CD8-positive, alpha-beta memory T cell (primary cell): ENCODE measurements at regions not wholly inside any gene's neighbourhood (a gene's known extent, or its start where the extent isn't known, plus 50 kb on each side); places are given as distances from the start of the nearest gene placed in this dataset.

Experiments
- CTCF ChIA-PET: fragments of 350-600 bp; sonication (Branson Sonifier 250); formaldehyde crosslinking; loops from one replicate; lab custom pipeline; 2021; ENCODE audit warnings: antibody characterized with exemption; lab: Charles Lee
- POLR2A ChIA-PET: fragments of 350-600 bp; sonication (Branson Sonifier 250); formaldehyde crosslinking; loops from one replicate; lab custom pipeline; 2021; ENCODE audit warnings: antibody characterized with exemption; lab: Charles Lee
- DNase-seq, 5 donors: peaks; one replicate each; pipeline versions ENCODE4 v3.0.0 to v3.0.0-alpha.2; 2020 to 2022; ENCODE audit warnings: mixed read lengths in 1 of 5
- H3K27ac ChIP-seq: one replicate; pipeline ENCODE4 v1.7.0; 2013; ENCODE audit warnings: low read depth, mild to moderate bottlenecking, low read length, moderate library complexity
- H3K27me3 ChIP-seq: 2 replicates; pipeline ENCODE4 v1.7.0; 2013; ENCODE audit warnings: low read length, mild to moderate bottlenecking; ENCODE audit not compliant: insufficient read depth, poor library complexity, severe bottlenecking
- H3K36me3 ChIP-seq: 2 replicates; pipeline ENCODE4 v1.7.0; 2013; ENCODE audit warnings: mild to moderate bottlenecking, low read length, moderate library complexity; ENCODE audit not compliant: insufficient read depth
- H3K4me1 ChIP-seq: 2 replicates; pipeline ENCODE4 v1.7.0; 2013; ENCODE audit warnings: mild to moderate bottlenecking, low read length, moderate library complexity; ENCODE audit not compliant: insufficient read depth
- H3K4me3 ChIP-seq: 2 replicates; pipeline ENCODE4 v1.7.0; 2013; ENCODE audit warnings: mild to moderate bottlenecking, low read length
- H3K9me3 ChIP-seq: 2 replicates; pipeline ENCODE4 v1.7.0; 2013; ENCODE audit warnings: mild to moderate bottlenecking, low read length
- H3K27ac Mint-ChIP-seq, 8 donors: one replicate each; pipeline ENCODE4 v1.8.0; 2020 to 2021; ENCODE audit warnings: mixed read lengths in 8 of 8, mild to moderate bottlenecking in 6 of 8, inconsistent platforms in 3 of 8, moderate library complexity in 3 of 8
- H3K27me3 Mint-ChIP-seq, 2 donors: one replicate each; pipeline ENCODE4 v1.8.0; 2020 to 2021; ENCODE audit warnings: mixed read lengths in 2 of 2, mild to moderate bottlenecking in 1 of 2, moderate library complexity in 1 of 2
- H3K36me3 Mint-ChIP-seq, 3 donors: one replicate each; pipeline ENCODE4 v1.8.0; 2020 to 2021; ENCODE audit warnings: mixed read lengths in 3 of 3, inconsistent platforms in 1 of 3, mild to moderate bottlenecking in 1 of 3
- H3K4me1 Mint-ChIP-seq, 3 donors: one replicate each; pipeline ENCODE4 v1.8.0; 2020 to 2021; ENCODE audit warnings: mixed read lengths in 3 of 3, inconsistent platforms in 1 of 3, mild to moderate bottlenecking in 1 of 3
- H3K4me3 Mint-ChIP-seq, 7 donors: one replicate each; pipeline ENCODE4 v1.8.0; 2020 to 2021; ENCODE audit warnings: mixed read lengths in 7 of 7, mild to moderate bottlenecking in 6 of 7, moderate library complexity in 4 of 7, inconsistent platforms in 2 of 7
- H3K9me3 Mint-ChIP-seq, 5 donors: one replicate each; pipeline ENCODE4 v1.8.0; 2020 to 2022; ENCODE audit warnings: mixed read lengths in 5 of 5, mild to moderate bottlenecking in 3 of 5, moderate library complexity in 2 of 5, inconsistent platforms in 1 of 5

- H3K36me3 ChIP-seq, result no peaks in the 10 kb centered on the region
- ChIA-PET POLR2A (no interaction called here), CTCF (no interaction called here)
- peak in 1 of 5 donors; percentile 25 for DNase-seq
- H3K4me1 ChIP-seq, result no peaks in the 10 kb centered on the region
- H3K36me3 Mint-ChIP-seq, result no peaks in the 10 kb centered on the region
- H3K27ac ChIP-seq, result no peak overlapping the region
- no peaks in the 10 kb centered on the region for H3K9me3 Mint-ChIP-seq
- peaks cover 0 to 7% of the 10 kb centered on the region in 2 donors for H3K27me3 Mint-ChIP-seq
- H3K27me3 ChIP-seq, result no peaks in the 10 kb centered on the region
- H3K4me1 Mint-ChIP-seq, result no peaks in the 10 kb centered on the region
- H3K27ac Mint-ChIP-seq, result no peak overlapping the region
- no peak overlapping the region for H3K4me3 ChIP-seq
- no peaks in the 10 kb centered on the region for H3K9me3 ChIP-seq
- H3K4me3 Mint-ChIP-seq, result peak overlapping the region in 1 of 7 donors; percentile 5
These were observed 279.0 kb downstream of the CTTN start for GRCh38 chr11:70677232-70677916.

GRCh38 chr11:70678931-70679900, 280.9 kb downstream of the CTTN start:
- H3K9me3 Mint-ChIP-seq, result no peaks in the 10 kb centered on the region
- ChIA-PET CTCF (no interaction called here), POLR2A (no interaction called here)
- no peaks in the 10 kb centered on the region for H3K9me3 ChIP-seq
- H3K4me1 Mint-ChIP-seq, result no peaks in the 10 kb centered on the region
- no peaks in the 10 kb centered on the region for H3K36me3 Mint-ChIP-seq
- H3K4me3 Mint-ChIP-seq, result no peak overlapping the region
- H3K27ac ChIP-seq, result no peak overlapping the region
- DNase-seq, result no peak
- H3K27me3 Mint-ChIP-seq, result peaks cover 0 to 5% of the 10 kb centered on the region in 2 donors
- H3K4me3 ChIP-seq, result no peak overlapping the region
- no peak overlapping the region for H3K27ac Mint-ChIP-seq
- H3K27me3 ChIP-seq, result no peaks in the 10 kb centered on the region
- no peaks in the 10 kb centered on the region for H3K36me3 ChIP-seq
- no peaks in the 10 kb centered on the region for H3K4me1 ChIP-seq

GRCh38 chr11:70680781-70681281, 282.5 kb downstream of the CTTN start:
- H3K4me3 ChIP-seq, result no peak overlapping the region
- H3K36me3 Mint-ChIP-seq, result no peaks in the 10 kb centered on the region
- H3K4me3 Mint-ChIP-seq, result no peak overlapping the region
- no peak overlapping the region for H3K27ac ChIP-seq
- no peaks in the 10 kb centered on the region for H3K4me1 ChIP-seq
- H3K4me1 Mint-ChIP-seq, result no peaks in the 10 kb centered on the region
- H3K9me3 Mint-ChIP-seq, result peaks cover 0 to 2% (median 0%) of the 10 kb centered on the region in 5 donors
- H3K9me3 ChIP-seq, result no peaks in the 10 kb centered on the region
- ChIA-PET CTCF (no interaction called here), POLR2A (no interaction called here)
- peaks cover 0 to 4% of the 10 kb centered on the region in 2 donors for H3K27me3 Mint-ChIP-seq
- DNase-seq, result peak in 1 of 5 donors; percentile 30
- H3K36me3 ChIP-seq, result no peaks in the 10 kb centered on the region
- no peak overlapping the region for H3K27ac Mint-ChIP-seq
- H3K27me3 ChIP-seq, result no peaks in the 10 kb centered on the region

GRCh38 chr11:70682056-70682455, 283.7 kb downstream of the CTTN start:
- Mint-ChIP-seq H3K4me3 (no peak overlapping the region), H3K36me3 (no peaks in the 10 kb centered on the region), H3K4me1 (no peaks in the 10 kb centered on the region), H3K27ac (peak overlapping the region in 1 of 8 donors; percentile 64), H3K27me3 (peaks cover 2 to 3% of the 10 kb centered on the region in 2 donors), H3K9me3 (peaks cover 0 to 4% (median 0%) of the 10 kb centered on the region in 5 donors)
- no peaks in the 10 kb centered on the region for H3K9me3 ChIP-seq
- ChIA-PET CTCF (no interaction called here), POLR2A (no interaction called here)
- H3K4me3 ChIP-seq, result no peak overlapping the region
- no peaks in the 10 kb centered on the region for H3K27me3 ChIP-seq
- peak in 1 of 5 donors; percentile 26 for DNase-seq
- no peaks in the 10 kb centered on the region for H3K36me3 ChIP-seq
- H3K27ac ChIP-seq, result no peak overlapping the region
- no peaks in the 10 kb centered on the region for H3K4me1 ChIP-seq

- Histone ChIP-seq H3K9me3 (no peaks in the 10 kb centered on the region), H3K4me1 (no peaks in the 10 kb centered on the region), H3K27me3 (no peaks in the 10 kb centered on the region), H3K4me3 (no peak overlapping the region), H3K36me3 (no peaks in the 10 kb centered on the region), H3K27ac (no peak overlapping the region)
- Mint-ChIP-seq H3K27me3 (peaks cover 2 to 4% of the 10 kb centered on the region in 2 donors), H3K4me3 (no peak overlapping the region), H3K27ac (no peak overlapping the region), H3K4me1 (no peaks in the 10 kb centered on the region), H3K36me3 (no peaks in the 10 kb centered on the region), H3K9me3 (peaks cover 0 to 4% (median 0%) of the 10 kb centered on the region in 5 donors)
- ChIA-PET POLR2A (no interaction called here), CTCF (no interaction called here)
- peak in 1 of 5 donors; percentile 5 for DNase-seq
These were observed 284.4 kb downstream of the CTTN start for GRCh38 chr11:70682760-70683159.

DNA sequence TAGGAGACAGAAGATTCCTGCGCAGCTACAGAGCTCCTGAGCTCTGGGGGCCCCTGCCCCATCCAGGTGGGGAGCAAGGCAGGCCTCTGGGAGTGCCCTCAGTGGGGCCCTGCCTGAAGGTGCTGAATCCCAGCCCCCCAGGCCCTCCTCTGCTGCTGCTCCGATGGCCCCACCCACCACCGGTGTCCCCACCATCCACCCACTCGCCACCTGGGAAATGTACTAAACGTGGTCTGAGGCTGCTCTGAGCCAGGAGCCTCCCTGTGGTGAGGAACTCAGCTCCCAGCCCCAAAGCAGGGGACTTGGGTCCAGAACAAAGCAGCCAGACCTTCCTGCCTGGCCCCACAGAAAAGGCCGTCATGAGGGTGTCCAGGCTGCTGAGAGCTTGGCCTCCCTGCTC, 289.4 kb downstream of the CTTN start:
- CTCF ChIA-PET, result no interaction called here
- peaks cover 0 to 10% (median 0%) of the 10 kb centered on the region in 5 donors for H3K9me3 Mint-ChIP-seq
- POLR2A ChIA-PET, result no interaction called here
- Histone ChIP-seq H3K36me3 (no peaks in the 10 kb centered on the region), H3K27me3 (no peaks in the 10 kb centered on the region), H3K4me3 (no peak overlapping the region), H3K27ac (no peak overlapping the region), H3K4me1 (no peaks in the 10 kb centered on the region), H3K9me3 (no peaks in the 10 kb centered on the region)
- H3K4me1 Mint-ChIP-seq, result no peaks in the 10 kb centered on the region
- peaks cover 3 to 4% of the 10 kb centered on the region in 2 donors for H3K27me3 Mint-ChIP-seq
- H3K4me3 Mint-ChIP-seq, result no peak overlapping the region
- peak in 1 of 5 donors; percentile 17 for DNase-seq
- no peak overlapping the region for H3K27ac Mint-ChIP-seq
- no peaks in the 10 kb centered on the region for H3K36me3 Mint-ChIP-seq

GRCh38 chr11:70688142-70688541, 289.8 kb downstream of the CTTN start:
- Mint-ChIP-seq H3K27me3 (peaks cover 3 to 8% of the 10 kb centered on the region in 2 donors), H3K4me3 (no peak overlapping the region), H3K27ac (no peak overlapping the region), H3K4me1 (no peaks in the 10 kb centered on the region), H3K9me3 (peaks cover 0 to 10% (median 0%) of the 10 kb centered on the region in 5 donors), H3K36me3 (no peaks in the 10 kb centered on the region)
- POLR2A ChIA-PET, result no interaction called here
- Histone ChIP-seq H3K9me3 (no peaks in the 10 kb centered on the region), H3K36me3 (no peaks in the 10 kb centered on the region), H3K27me3 (no peaks in the 10 kb centered on the region), H3K4me3 (no peak overlapping the region), H3K4me1 (no peaks in the 10 kb centered on the region), H3K27ac (no peak overlapping the region)
- DNase-seq, result peak in 1 of 5 donors; percentile 8
- CTCF ChIA-PET, result no interaction called here

GRCh38 chr11:70689764-70690163, 291.4 kb downstream of the CTTN start:
- Histone ChIP-seq H3K36me3 (no peaks in the 10 kb centered on the region), H3K4me1 (no peaks in the 10 kb centered on the region), H3K9me3 (no peaks in the 10 kb centered on the region), H3K27ac (no peak overlapping the region), H3K27me3 (no peaks in the 10 kb centered on the region), H3K4me3 (no peak overlapping the region)
- DNase-seq, result no peak
- no peak overlapping the region for H3K4me3 Mint-ChIP-seq
- H3K27ac Mint-ChIP-seq, result peak overlapping the region in 1 of 8 donors; percentile 37
- POLR2A ChIA-PET, result no interaction called here
- H3K4me1 Mint-ChIP-seq, result no peaks in the 10 kb centered on the region
- peaks cover 3 to 16% of the 10 kb centered on the region in 2 donors for H3K27me3 Mint-ChIP-seq
- peaks cover 0 to 10% (median 0%) of the 10 kb centered on the region in 5 donors for H3K9me3 Mint-ChIP-seq
- CTCF ChIA-PET, result no interaction called here
- no peaks in the 10 kb centered on the region for H3K36me3 Mint-ChIP-seq
